ENCODE measurements at regions not wholly inside any gene's neighbourhood (a gene's known extent, or its start where the extent isn't known, plus 50 kb on each side); places are given as distances from the start of the nearest gene placed in this dataset.

GRCh38 chr2:60661073-60661738 lies 94.9 kb upstream of the PAPOLG start:
- Histone ChIP-seq H3F3A (replicated peaks; ENCODE audit: low read depth) (no peaks in the 10 kb centered on the region), H4K20me1 (replicated peaks; ENCODE audit: insufficient read depth) (no peaks in the 10 kb centered on the region), H2AFZ (no peak overlapping the region), H3K4me2 (no peak overlapping the region), H3K9me2 (ENCODE audit: insufficient read depth) (no peaks in the 10 kb centered on the region), H3K36me3 (ENCODE audit: insufficient read depth) (no peaks in the 10 kb centered on the region), H3K27ac (ENCODE audit: low read depth) (no peak overlapping the region), H3K4me1 (ENCODE audit: insufficient read depth) (no peaks in the 10 kb centered on the region), H3K4me3 (no peak overlapping the region), H3K79me2 (replicated peaks; ENCODE audit: insufficient read depth) (no peaks in the 10 kb centered on the region), H3K27me3 (ENCODE audit: insufficient read depth) (no peaks in the 10 kb centered on the region)
- Mint-ChIP-seq H3K36me3 (ENCODE audit: low read depth) (peaks cover 5% of the 10 kb centered on the region; the same call in 2 of the 3 replicates), H3K9me3 (peaks cover 15% of the 10 kb centered on the region; the same call in 2 of the 3 replicates), H3K4me1 (no peaks in the 10 kb centered on the region), H3K27me3 (ENCODE audit: insufficient read depth, low read depth, poor library complexity) (peaks cover 3% of the 10 kb centered on the region), H3K4me3 (no peak overlapping the region), H3K27ac (no peak overlapping the region)
- TF ChIP-seq STAT1 (IDR thresholded peaks at IDR 0.05; ENCODE audit: unreplicated experiment), result no peak
- TF ChIP-seq, protein P1, sequence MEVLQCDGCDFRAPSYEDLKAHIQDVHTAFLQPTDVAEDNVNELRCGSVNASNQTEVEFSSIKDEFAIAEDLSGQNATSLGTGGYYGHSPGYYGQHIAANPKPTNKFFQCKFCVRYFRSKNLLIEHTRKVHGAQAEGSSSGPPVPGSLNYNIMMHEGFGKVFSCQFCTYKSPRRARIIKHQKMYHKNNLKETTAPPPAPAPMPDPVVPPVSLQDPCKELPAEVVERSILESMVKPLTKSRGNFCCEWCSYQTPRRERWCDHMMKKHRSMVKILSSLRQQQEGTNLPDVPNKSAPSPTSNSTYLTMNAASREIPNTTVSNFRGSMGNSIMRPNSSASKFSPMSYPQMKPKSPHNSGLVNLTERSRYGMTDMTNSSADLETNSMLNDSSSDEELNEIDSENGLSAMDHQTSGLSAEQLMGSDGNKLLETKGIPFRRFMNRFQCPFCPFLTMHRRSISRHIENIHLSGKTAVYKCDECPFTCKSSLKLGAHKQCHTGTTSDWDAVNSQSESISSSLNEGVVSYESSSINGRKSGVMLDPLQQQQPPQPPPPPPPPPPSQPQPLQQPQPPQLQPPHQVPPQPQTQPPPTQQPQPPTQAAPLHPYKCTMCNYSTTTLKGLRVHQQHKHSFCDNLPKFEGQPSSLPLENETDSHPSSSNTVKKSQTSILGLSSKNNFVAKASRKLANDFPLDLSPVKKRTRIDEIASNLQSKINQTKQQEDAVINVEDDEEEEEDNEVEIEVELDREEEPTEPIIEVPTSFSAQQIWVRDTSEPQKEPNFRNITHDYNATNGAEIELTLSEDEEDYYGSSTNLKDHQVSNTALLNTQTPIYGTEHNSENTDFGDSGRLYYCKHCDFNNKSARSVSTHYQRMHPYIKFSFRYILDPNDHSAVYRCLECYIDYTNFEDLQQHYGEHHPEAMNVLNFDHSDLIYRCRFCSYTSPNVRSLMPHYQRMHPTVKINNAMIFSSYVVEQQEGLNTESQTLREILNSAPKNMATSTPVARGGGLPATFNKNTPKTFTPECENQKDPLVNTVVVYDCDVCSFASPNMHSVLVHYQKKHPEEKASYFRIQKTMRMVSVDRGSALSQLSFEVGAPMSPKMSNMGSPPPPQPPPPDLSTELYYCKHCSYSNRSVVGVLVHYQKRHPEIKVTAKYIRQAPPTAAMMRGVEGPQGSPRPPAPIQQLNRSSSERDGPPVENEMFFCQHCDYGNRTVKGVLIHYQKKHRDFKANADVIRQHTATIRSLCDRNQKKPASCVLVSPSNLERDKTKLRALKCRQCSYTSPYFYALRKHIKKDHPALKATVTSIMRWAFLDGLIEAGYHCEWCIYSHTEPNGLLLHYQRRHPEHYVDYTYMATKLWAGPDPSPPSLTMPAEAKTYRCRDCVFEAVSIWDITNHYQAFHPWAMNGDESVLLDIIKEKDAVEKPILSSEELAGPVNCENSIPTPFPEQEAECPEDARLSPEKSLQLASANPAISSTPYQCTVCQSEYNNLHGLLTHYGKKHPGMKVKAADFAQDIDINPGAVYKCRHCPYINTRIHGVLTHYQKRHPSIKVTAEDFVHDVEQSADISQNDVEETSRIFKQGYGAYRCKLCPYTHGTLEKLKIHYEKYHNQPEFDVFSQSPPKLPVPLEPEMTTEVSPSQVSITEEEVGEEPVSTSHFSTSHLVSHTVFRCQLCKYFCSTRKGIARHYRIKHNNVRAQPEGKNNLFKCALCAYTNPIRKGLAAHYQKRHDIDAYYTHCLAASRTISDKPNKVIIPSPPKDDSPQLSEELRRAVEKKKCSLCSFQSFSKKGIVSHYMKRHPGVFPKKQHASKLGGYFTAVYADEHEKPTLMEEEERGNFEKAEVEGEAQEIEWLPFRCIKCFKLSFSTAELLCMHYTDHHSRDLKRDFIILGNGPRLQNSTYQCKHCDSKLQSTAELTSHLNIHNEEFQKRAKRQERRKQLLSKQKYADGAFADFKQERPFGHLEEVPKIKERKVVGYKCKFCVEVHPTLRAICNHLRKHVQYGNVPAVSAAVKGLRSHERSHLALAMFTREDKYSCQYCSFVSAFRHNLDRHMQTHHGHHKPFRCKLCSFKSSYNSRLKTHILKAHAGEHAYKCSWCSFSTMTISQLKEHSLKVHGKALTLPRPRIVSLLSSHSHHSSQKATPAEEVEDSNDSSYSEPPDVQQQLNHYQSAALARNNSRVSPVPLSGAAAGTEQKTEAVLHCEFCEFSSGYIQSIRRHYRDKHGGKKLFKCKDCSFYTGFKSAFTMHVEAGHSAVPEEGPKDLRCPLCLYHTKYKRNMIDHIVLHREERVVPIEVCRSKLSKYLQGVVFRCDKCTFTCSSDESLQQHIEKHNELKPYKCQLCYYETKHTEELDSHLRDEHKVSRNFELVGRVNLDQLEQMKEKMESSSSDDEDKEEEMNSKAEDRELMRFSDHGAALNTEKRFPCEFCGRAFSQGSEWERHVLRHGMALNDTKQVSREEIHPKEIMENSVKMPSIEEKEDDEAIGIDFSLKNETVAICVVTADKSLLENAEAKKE (CRISPR knock-in tag; IDR thresholded peaks at IDR 0.05), result no peak
- TF ChIP-seq, protein P2, sequence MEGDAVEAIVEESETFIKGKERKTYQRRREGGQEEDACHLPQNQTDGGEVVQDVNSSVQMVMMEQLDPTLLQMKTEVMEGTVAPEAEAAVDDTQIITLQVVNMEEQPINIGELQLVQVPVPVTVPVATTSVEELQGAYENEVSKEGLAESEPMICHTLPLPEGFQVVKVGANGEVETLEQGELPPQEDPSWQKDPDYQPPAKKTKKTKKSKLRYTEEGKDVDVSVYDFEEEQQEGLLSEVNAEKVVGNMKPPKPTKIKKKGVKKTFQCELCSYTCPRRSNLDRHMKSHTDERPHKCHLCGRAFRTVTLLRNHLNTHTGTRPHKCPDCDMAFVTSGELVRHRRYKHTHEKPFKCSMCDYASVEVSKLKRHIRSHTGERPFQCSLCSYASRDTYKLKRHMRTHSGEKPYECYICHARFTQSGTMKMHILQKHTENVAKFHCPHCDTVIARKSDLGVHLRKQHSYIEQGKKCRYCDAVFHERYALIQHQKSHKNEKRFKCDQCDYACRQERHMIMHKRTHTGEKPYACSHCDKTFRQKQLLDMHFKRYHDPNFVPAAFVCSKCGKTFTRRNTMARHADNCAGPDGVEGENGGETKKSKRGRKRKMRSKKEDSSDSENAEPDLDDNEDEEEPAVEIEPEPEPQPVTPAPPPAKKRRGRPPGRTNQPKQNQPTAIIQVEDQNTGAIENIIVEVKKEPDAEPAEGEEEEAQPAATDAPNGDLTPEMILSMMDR (conservative IDR thresholded peaks at IDR 0.05; ENCODE audit: low read depth in 2 of 2), result no peak
- no peak for ATAC-seq
- no peak for DNase-seq (ENCODE audit: low spot score)
